NCI-H2227 (cell line): ENCODE measurements at regions not wholly inside any gene's neighbourhood (a gene's known extent, or its start where the extent isn't known, plus 50 kb on each side); places are given as distances from the start of the nearest gene placed in this dataset.
"Not testable (repeated sequence)": the region's sequence is repeated elsewhere in the genome, so short reads cannot be mapped to it uniquely, and the experiment has no call there.

Experiments used
- DNase-seq: peaks from one replicate; lab custom pipeline; 2025; ENCODE audit not compliant: unreplicated experiment; lab: John Stamatoyannopoulos, UW

- no peak for DNase-seq
These were observed 118.3 kb downstream of the EXOC5 start for GRCh38 chr14:57150449-57150848.

GRCh38 chr14:57139173-57139572 is 129.5 kb downstream of the EXOC5 start:
- no peak for DNase-seq

DNA sequence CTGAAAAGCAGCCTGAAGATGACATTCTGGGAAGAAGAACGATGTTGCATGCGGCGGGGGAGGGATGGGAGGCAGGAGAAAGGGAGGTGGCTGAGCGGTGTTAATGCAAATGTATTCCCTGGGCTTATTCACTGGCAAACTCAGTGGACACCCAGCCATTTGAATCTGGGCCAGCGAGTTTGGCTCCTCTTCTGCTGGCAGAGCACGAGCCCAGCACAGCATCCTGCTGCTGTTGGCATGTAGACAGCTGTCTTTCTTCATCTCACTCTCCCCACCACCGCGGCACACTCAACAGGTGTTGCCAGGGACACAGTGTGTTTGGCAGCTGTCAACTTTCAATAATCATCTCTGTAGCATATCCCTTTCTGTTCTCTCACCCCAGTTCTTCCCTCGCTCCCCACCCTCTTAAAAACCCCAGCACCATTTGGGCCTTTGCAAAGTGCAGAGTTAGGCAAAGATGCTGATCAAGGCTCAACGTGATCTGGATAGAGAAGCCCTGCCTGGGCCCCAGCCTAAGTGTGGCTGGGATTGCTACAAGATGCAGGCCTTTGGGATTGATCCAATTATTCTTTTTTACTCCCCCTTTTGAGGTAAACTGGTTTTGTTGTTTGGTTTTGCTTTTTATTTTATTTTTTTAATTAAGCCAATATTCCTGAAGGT is 131.9 kb downstream of the EXOC5 start:
- DNase-seq, result no peak

DNA sequence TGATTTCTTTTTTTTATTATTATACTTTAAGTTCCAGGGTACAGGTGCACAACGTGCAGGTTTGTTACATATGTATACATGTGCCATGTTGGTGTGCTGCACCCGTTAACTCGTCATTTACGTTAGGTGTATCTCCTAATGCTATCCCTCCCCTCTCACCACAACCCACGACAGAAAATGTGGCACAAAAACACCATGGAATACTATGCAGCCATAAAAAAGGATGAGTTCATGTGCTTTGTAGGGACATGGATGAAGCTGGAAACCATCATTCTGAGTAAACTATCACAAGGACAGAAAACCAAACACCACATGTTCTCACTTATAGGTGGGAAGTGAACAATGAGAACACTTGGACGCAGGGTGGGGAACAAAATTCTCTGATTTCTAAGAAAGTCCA is 140.9 kb downstream of the EXOC5 start:
- DNase-seq, result not testable (repeated sequence)

GRCh38 chr14:57122129-57122528 is 146.6 kb downstream of the EXOC5 start:
- no peak for DNase-seq

- not testable (repeated sequence) for DNase-seq
These were observed 156.5 kb downstream of the EXOC5 start for GRCh38 chr14:57112072-57112807.

GRCh38 chr14:57110411-57110810 is 158.3 kb downstream of the EXOC5 start:
- DNase-seq, result not testable (repeated sequence)

DNA sequence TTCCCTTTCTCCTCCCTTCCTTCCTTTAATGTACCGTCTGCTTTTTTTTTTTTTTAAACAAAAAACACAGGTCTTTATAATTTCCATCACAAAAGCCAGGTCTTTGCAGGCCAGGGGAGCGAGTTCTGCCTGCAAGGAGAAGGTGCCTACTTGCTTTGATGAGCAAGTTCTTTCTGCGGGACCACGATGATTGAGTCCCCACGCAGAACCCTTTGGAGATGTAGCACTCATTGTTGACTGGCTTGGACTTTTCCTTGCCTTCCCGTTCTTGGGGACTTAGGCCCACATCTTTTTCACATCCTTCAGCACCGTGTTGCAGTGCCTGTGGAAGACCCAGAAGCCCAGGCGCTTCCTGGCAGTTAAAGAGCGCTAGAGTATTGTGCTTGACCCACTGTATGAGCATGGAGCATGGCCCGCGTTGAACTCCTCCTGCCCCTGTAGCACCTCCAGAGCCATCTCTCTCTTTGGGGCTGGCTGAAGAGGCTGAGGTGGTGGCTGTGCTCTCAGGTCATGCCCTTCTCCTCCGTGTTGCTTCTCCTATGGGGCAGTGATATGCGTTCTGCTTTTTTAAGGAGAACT is 177.6 kb downstream of the EXOC5 start:
- DNase-seq, result no peak

DNA sequence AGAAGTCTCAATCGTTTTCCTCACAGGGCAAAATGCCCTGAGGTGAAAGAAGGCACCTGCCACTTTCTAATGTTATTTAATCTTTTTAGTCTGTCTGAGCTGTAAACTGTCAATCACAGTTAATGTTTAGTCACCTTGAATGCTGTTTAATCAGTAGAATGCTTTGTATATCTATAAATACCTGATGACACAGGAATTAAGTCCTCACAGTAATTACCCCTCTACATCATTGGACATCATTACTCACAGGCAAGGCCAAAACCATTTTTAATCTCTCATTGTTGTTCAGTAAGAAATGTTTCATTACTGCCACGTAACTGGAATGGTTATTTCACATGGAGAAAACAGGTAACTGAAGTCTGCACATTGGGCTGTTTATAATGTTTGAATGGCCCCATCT is 178.8 kb downstream of the EXOC5 start:
- peak; percentile 45 for DNase-seq

DNA sequence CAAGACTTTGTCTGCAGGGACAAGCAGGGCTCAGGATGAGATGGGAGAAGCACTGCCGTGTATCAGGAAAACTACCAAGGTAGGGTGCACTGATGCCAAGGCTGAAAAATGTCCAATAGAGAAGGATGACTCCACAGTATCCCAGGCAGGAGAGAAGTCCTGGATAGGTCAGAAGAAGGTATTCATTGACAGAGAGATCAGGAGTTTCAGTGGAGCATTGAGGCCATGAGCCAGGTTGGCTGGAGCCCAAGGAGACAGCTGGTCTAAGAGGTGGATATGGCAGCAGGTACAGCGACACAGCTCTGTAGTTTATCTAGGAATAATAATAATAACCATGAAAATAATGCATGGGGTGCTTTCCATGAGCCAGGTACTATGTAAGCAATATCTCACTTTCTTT is 180.9 kb downstream of the EXOC5 start:
- no peak for DNase-seq

- no peak for DNase-seq
These were observed 182.2 kb downstream of the EXOC5 start for GRCh38 chr14:57086271-57087162.

- no peak for DNase-seq
These were observed 182.9 kb downstream of the EXOC5 start for GRCh38 chr14:57085801-57086200.

DNA sequence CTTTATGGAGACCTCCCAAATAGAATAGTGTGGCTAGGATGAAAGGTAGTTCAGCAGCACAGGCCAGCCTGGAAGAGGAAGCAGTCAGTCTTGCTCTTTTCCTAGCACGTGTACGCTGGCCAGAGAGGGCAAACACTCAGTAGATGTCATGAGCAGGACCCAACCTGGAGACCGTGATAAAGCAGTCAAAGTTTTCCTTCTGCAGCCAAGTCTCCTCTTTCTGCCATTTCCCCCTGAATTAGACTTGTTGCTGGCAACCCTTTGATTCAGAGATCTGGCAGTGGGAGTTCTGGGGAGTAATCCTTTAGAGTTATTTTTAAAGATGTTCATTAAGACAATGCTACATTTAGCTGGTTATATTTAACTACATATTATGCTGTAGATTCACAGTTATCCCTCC is 183.7 kb downstream of the EXOC5 start:
- no peak for DNase-seq

DNA sequence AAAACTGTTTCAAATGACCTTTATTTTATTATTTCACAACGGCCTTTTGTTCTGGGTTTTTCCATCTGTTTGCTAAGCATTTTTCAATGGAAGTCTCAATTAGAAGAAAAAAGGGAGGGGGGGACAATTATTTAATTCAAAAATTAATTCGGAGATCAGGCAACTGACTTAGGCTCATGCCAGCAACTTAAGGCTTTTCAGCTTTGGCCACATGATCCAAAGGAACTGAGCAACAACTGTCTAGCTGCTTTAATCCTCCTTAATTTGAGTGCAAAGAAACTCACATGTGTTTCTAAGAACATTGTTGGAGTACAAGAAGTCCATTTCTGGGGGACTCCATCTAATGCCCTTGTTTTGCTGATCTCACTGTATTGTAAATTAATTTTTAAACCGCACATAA is 188.0 kb downstream of the EXOC5 start:
- DNase-seq, result no peak

- DNase-seq, result no peak
These were observed 190.7 kb downstream of the EXOC5 start for GRCh38 chr14:57078054-57078453.

DNA sequence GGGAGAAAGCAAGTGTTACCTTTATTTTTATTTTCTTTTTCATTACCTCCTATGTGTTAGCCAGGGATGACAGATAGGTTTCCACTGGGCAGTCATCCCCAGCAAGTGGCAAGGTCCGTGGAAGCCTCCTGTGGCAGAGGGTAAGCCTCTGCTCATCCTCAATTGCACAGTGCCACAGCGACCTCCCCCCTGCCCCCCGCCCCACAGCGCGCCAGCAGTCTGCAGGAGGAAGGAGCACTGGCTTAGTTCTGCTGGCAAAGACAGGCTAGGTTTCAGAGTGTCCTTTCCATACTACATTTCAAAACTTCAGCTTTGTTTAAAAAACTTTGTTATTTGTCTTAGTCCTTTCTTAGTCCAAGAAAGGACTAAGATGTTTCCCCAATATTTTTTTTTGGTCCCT is 194.7 kb downstream of the EXOC5 start:
- no peak for DNase-seq

- DNase-seq, result no peak
These were observed 197.1 kb downstream of the EXOC5 start for GRCh38 chr14:57071639-57072038.

DNA sequence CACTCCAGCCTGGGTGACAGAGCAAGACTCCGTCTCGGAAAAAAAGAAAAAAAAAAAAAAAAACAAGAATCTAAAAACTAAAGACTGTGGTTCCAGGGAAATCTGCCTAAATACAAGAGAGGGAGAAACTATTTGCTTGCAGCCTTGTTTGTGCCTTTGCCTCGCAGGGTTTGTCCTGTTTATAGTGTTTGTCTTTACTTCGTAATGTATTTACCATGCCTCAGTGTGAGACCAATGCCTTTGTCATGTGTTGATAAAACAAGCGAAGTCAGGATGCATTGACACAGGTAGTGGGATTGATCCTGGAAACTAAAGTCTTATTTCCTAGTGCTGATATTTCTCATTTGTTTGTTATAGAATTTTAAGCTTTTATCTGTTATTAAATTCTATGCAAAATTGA is 199.0 kb downstream of the EXOC5 start:
- DNase-seq, result no peak

DNA sequence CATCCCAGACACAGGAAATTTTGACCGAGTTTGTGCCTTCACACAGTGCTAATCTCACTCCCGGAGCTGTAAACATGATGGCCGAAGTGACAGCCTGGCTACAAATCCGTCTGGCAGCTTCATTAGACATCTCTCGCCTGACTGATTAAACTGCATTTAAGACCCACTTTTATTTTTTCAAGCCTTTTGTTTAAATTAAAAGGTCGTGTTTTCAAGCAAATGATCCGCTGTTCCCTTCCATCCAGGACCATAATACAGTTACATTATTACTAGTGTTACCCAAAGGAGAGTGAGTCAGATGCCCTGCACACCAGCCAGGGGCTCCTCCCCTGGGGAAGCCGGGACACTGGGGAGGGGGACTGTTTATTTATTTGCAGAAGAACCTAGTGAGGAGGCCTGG is 200.2 kb downstream of the EXOC5 start:
- DNase-seq, result no peak

DNA sequence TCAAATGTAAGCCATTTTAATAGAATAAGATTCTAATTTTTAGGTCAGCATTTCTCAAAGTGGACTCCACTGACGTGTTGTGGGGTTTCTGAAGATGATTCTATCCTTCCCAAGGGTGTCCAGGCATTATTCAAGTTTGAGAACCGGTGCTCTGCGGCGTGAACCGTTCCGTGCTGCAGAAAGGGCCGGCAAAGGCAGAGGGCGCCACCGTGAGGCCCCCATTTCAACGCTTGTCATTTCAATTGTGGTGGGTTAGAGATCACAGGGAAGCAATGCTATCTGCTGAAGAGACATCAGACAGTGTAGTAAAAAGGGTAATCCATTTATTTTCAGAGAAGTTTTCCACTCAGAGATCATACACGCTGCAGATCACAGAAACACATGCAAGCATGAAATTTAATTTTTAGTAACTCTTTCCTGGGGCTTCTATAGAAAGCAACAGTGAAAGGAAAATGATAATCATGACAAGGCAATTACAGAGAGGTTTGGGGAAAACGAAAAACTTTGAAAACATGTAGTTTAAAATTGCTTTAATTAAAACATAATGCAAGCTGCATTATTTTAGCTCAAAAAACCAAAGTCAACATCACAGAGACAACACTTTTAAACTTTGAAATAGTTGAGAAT is 201.7 kb downstream of the EXOC5 start:
- peak; percentile 47 for DNase-seq

- no peak for DNase-seq
These were observed 202.2 kb downstream of the EXOC5 start for GRCh38 chr14:57066463-57066862.
